ENCODE measurements at regions not wholly inside any gene's neighbourhood (a gene's known extent, or its start where the extent isn't known, plus 50 kb on each side); places are given as distances from the start of the nearest gene placed in this dataset.
A peak's percentile ranks its signal among the peaks of the same experiment; 100 is the strongest.

- no peak overlapping the region for H3K4me3 ChIP-seq (ENCODE audit: low read depth, low read length, poor library complexity, severe bottlenecking)
- no peak for DNase-seq (ENCODE audit: low spot score)
- no peaks in the 10 kb centered on the region for H3K9me3 ChIP-seq (ENCODE audit: low read depth, low read length, poor library complexity, severe bottlenecking)
- no peaks in the 10 kb centered on the region for H3K27me3 ChIP-seq (replicated peaks; ENCODE audit: insufficient read depth, low read depth, low read length, poor library complexity)
- intact Hi-C loops (cut with micrococcal nuclease; ENCODE audit: unreplicated experiment): no loop called here
- peaks cover 10% of the 10 kb centered on the region for H3K4me1 ChIP-seq (ENCODE audit: insufficient read depth, low read length, poor library complexity, severe bottlenecking)
- BruUV-seq (replicated peaks): no TSS peak
- no peak overlapping the region for H3K27ac ChIP-seq (ENCODE audit: low read depth, low read length, poor library complexity, severe bottlenecking)
- H3K36me3 ChIP-seq (ENCODE audit: insufficient read depth, low read length, poor library complexity, severe bottlenecking): no peaks in the 10 kb centered on the region
- ChIA-PET POLR2A (ENCODE audit: low non-redundant PET) (no interaction called here), CTCF (no interaction called here)
- no peak for TF ChIP-seq CTCF (conservative IDR thresholded peaks at IDR 0.05; ENCODE audit: low read depth, low read length)
- no peak for TF ChIP-seq EZH2 (IDR thresholded peaks at IDR 0.05; ENCODE audit: borderline replicate concordance, low read depth, low read length, poor library complexity, severe bottlenecking)
Observed at GRCh38 chr12:92038476-92038875, 107.2 kb downstream of the BTG1 start.

- H3K27me3 ChIP-seq (replicated peaks; ENCODE audit: insufficient read depth, low read depth, low read length, poor library complexity): no peaks in the 10 kb centered on the region
- peak; percentile 23 for DNase-seq (ENCODE audit: low spot score)
- H3K4me3 ChIP-seq (ENCODE audit: low read depth, low read length, poor library complexity, severe bottlenecking): no peak overlapping the region
- POLR2A ChIA-PET (ENCODE audit: low non-redundant PET): no interaction called here
- no peaks in the 10 kb centered on the region for H3K9me3 ChIP-seq (ENCODE audit: low read depth, low read length, poor library complexity, severe bottlenecking)
- BruUV-seq (replicated peaks): no TSS peak
- H3K36me3 ChIP-seq (ENCODE audit: insufficient read depth, low read length, poor library complexity, severe bottlenecking): no peaks in the 10 kb centered on the region
- no peak overlapping the region for H3K27ac ChIP-seq (ENCODE audit: low read depth, low read length, poor library complexity, severe bottlenecking)
- peaks cover 10% of the 10 kb centered on the region for H3K4me1 ChIP-seq (ENCODE audit: insufficient read depth, low read length, poor library complexity, severe bottlenecking)
- CTCF ChIA-PET: no interaction called here
- TF ChIP-seq CTCF (conservative IDR thresholded peaks at IDR 0.05; ENCODE audit: low read depth, low read length): no peak
- no peak for TF ChIP-seq EZH2 (IDR thresholded peaks at IDR 0.05; ENCODE audit: borderline replicate concordance, low read depth, low read length, poor library complexity, severe bottlenecking)
- intact Hi-C loops (cut with micrococcal nuclease; ENCODE audit: unreplicated experiment): no loop called here
Observed at GRCh38 chr12:92036771-92037453, 108.7 kb downstream of the BTG1 start.

- Histone ChIP-seq H3K27me3 (replicated peaks; ENCODE audit: insufficient read depth, low read depth, low read length, poor library complexity) (no peaks in the 10 kb centered on the region), H3K4me1 (ENCODE audit: insufficient read depth, low read length, poor library complexity, severe bottlenecking) (peaks cover 10% of the 10 kb centered on the region), H3K9me3 (ENCODE audit: low read depth, low read length, poor library complexity, severe bottlenecking) (no peaks in the 10 kb centered on the region), H3K36me3 (ENCODE audit: insufficient read depth, low read length, poor library complexity, severe bottlenecking) (no peaks in the 10 kb centered on the region), H3K27ac (ENCODE audit: low read depth, low read length, poor library complexity, severe bottlenecking) (no peak overlapping the region), H3K4me3 (ENCODE audit: low read depth, low read length, poor library complexity, severe bottlenecking) (no peak overlapping the region)
- ChIA-PET POLR2A (ENCODE audit: low non-redundant PET) (no interaction called here), CTCF (no interaction called here)
- intact Hi-C loops (cut with micrococcal nuclease; ENCODE audit: unreplicated experiment): no loop called here
- TF ChIP-seq EZH2 (IDR thresholded peaks at IDR 0.05; ENCODE audit: borderline replicate concordance, low read depth, low read length, poor library complexity, severe bottlenecking) (no peak), CTCF (conservative IDR thresholded peaks at IDR 0.05; ENCODE audit: low read depth, low read length) (no peak)
- no peak for DNase-seq (ENCODE audit: low spot score)
- no TSS peak for BruUV-seq (replicated peaks)
Observed at GRCh38 chr12:92036061-92036620, 109.5 kb downstream of the BTG1 start.

Measured in A673 (cell line).